ENCODE measurements at regions not wholly inside any gene's neighbourhood (a gene's known extent, or its start where the extent isn't known, plus 50 kb on each side); places are given as distances from the start of the nearest gene placed in this dataset.

DNA sequence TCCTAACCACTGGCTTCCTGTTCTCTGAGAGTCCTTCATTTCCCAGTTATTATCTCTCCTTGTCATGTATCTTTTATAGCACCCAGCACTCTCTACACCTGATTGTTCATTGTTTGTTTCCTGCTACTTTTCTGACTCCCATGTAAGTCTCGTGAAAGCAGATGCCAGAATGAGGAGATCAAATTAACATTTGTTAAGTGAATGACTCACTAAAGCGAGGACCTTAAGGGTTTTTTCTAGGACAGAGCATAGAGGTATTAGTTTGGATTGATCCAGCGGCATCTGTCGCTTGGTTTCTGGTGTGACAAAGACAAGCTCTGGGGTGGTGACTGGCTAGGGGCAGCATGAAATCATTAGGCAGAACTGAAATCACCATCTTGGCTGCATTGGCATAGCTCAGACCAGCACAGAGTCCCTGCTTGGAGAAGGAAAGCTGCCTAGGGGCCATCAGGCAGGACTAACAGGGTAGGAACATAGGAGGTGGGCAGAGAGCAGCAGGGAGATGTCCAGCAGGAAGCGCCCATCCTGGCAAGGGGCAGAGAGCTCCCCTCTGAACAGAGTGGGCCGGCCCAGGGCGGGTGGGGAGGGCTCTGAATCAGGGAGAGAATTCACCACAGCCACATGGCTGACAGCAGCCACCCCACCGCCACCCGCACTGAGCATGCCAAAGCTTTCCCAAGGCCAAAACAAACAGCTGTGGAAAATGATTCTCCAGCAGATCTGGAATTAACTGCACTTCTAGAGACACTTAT is 97.1 kb upstream of the CEP85L start:
- CTCF ChIA-PET = interaction anchor here (0.8 kb wide), 1 partner anchor 28 kb away, joined by 5 read pairs; no protein-coding TSS in a partner anchor
- TF ChIP-seq, protein P1, sequence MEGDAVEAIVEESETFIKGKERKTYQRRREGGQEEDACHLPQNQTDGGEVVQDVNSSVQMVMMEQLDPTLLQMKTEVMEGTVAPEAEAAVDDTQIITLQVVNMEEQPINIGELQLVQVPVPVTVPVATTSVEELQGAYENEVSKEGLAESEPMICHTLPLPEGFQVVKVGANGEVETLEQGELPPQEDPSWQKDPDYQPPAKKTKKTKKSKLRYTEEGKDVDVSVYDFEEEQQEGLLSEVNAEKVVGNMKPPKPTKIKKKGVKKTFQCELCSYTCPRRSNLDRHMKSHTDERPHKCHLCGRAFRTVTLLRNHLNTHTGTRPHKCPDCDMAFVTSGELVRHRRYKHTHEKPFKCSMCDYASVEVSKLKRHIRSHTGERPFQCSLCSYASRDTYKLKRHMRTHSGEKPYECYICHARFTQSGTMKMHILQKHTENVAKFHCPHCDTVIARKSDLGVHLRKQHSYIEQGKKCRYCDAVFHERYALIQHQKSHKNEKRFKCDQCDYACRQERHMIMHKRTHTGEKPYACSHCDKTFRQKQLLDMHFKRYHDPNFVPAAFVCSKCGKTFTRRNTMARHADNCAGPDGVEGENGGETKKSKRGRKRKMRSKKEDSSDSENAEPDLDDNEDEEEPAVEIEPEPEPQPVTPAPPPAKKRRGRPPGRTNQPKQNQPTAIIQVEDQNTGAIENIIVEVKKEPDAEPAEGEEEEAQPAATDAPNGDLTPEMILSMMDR (conservative IDR thresholded peaks at IDR 0.05; ENCODE audit: low read depth) = no peak
- H3K27ac ChIP-seq = no peak overlapping the region
- no peak for DNase-seq (ENCODE audit: low spot score)
- POLR2A ChIA-PET (ENCODE audit: low non-redundant PET) = no interaction called here

DNA sequence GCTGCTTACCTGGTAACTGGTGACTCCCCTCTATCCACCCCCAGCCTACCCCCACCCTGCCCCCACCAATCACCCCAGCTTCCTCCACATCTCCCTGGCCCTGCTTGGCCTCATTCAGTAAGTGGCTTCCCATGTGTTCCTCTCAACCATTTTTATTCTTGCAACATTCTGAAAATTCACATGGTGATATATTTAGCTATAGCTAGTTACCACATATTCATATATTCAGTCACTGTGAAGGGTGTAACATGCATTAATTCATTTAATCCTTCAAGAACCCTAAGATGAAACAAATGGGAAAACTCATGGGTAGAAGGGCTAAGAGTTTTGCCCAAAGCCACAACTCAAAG is 95.4 kb upstream of the CEP85L start:
- POLR2A ChIA-PET (ENCODE audit: low non-redundant PET) = no interaction called here
- no peak for DNase-seq (ENCODE audit: low spot score)

DNA sequence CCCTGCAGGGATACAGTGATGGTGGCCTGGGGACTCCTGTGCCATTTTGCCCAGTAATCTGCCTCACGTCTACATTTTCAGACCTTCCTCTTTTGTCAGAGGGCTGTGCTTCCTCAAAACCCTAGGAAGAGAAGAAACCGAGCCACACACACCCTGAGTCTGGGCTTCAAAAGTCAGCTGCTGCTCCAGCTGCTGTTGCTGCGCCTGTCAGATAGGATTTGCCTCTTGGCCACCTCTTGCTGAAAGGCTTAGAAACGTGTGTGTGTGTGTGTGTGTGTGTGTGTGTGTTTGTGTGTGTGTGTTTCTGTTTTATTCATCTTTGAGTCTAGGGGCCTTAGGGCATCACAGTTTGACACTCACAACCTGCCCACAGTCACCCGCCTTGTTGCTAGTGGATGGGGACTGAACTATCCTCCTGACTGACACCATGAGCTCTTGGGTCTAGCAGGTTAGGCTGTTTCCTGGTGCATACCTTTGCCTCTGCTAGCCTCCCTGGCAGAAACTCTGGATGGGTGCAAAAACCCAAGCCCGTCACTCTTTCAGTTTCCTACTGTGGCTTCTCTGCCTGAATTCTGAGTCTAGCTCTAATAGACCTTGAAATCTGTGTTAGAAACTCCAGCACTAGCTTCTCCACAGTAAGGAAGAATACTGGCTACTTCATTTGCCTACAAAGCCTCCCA is 94.9 kb upstream of the CEP85L start:
- POLR2A ChIA-PET (ENCODE audit: low non-redundant PET) = no interaction called here
- no peak overlapping the region for H3K27ac ChIP-seq
- DNase-seq (ENCODE audit: low spot score) = no peak
- CTCF ChIA-PET = no interaction called here
- TF ChIP-seq, protein P1 (conservative IDR thresholded peaks at IDR 0.05; ENCODE audit: low read depth) = no peak

More for the DNA sequence above, 95.4 kb upstream of the CEP85L start:
- CTCF ChIA-PET = no interaction called here
- H3K27ac ChIP-seq = no peak overlapping the region
- TF ChIP-seq, protein P1 (conservative IDR thresholded peaks at IDR 0.05; ENCODE audit: low read depth) = no peak

DNA sequence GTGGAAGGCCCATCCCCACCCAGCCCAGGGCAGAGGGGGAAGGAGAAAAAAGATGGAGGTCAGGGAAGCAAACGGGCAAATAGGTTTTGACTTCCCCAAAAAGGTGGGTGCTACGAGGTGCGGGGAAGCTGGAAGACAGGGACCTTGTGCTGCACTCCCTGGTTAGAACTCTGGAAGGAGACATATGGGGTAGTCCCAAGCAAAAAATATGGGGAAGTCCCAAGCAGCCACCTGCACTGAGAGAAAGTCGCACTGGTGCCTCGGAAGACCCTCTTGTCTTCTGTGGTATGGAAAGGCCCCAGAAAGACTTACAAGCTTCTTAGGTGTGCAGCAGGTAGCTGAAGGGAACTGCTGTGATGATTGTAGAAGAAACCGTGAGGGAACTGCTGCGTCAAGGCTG is 93.8 kb upstream of the CEP85L start:
- ChIA-PET CTCF (no interaction called here), POLR2A (ENCODE audit: low non-redundant PET) (no interaction called here)
- no peak for DNase-seq (ENCODE audit: low spot score)
- H3K27ac ChIP-seq = no peak overlapping the region
- TF ChIP-seq, protein P1 (conservative IDR thresholded peaks at IDR 0.05; ENCODE audit: low read depth) = no peak

DNA sequence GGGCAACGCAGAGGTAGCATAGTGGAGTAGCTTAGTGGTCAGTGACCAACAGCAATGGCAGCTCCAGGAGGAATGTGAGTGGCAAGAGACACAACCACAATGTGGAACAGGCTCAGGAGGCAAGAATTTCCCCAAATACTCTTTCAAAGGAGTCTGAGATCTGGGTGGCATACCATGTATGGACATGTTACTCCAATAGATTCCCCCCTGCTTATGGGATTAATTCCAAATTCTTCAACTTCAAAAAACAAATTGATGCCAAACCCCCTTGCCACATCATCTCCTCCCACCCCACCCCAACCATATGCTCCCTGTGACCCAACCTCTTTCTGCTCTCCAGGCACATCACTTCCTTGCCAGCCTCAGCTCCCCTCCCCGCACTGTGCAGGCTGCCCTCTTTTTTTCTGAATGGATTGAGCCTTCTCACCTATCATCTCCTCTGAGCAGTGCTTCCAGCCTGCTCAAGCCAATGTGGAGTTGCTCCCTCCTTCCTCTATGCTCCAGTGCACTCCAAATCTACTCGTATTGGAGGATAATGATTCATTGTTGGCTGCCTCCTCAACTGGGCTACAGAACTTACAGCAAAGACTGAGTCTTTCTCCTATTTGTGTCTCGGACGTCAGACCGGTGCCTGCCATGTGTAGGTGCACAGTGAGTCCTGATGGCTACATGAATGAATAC is 93.0 kb upstream of the CEP85L start:
- POLR2A ChIA-PET (ENCODE audit: low non-redundant PET) = no interaction called here
- CTCF ChIA-PET = no interaction called here
- TF ChIP-seq, protein P1 (conservative IDR thresholded peaks at IDR 0.05; ENCODE audit: low read depth) = no peak
- DNase-seq (ENCODE audit: low spot score) = no peak
- no peak overlapping the region for H3K27ac ChIP-seq

DNA sequence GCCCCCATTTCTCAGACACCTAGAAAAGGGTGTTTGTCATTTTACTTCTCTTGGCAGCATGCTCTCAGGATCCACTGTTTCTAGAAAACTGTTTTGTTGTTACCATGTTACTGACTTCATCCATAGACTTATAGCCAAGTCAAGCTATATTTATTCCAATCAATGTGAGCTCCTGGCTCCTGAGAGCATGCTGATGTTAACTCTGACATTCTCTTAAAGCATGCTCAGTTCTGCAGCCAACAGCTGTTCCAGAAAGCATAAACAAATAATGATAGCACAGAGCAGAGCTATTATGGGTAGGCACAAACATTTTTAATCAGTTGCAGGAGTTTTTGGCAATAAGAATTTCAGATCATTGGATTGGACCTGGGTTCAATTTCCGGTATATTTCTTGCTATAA is 92.4 kb upstream of the CEP85L start:
- ChIA-PET CTCF (no interaction called here), POLR2A (ENCODE audit: low non-redundant PET) (no interaction called here)
- no peak for DNase-seq (ENCODE audit: low spot score)
- TF ChIP-seq, protein P1 (conservative IDR thresholded peaks at IDR 0.05; ENCODE audit: low read depth) = no peak
- H3K27ac ChIP-seq = no peak overlapping the region

All from RWPE1 (cell line).